IPS-18a (cell line): ENCODE measurements at regions not wholly inside any gene's neighbourhood (a gene's known extent, or its start where the extent isn't known, plus 50 kb on each side); places are given as distances from the start of the nearest gene placed in this dataset.
A peak's percentile ranks its signal among the peaks of the same experiment; 100 is the strongest.

Experiments used
- H3K27ac ChIP-seq: one replicate; pipeline ENCODE4 v1.5.1; 2013; ENCODE audit warnings: low read length
- H3K27me3 ChIP-seq: one replicate; pipeline ENCODE4 v1.6.1; 2013; ENCODE audit warnings: mild to moderate bottlenecking, low read length; ENCODE audit not compliant: control insufficient read depth, insufficient read depth
- H3K36me3 ChIP-seq: one replicate; pipeline ENCODE4 v1.6.1; 2013; ENCODE audit warnings: low read depth, low read length; ENCODE audit not compliant: control insufficient read depth
- H3K4me1 ChIP-seq: one replicate; pipeline ENCODE4 v1.6.1; 2013; ENCODE audit warnings: low read depth, low read length; ENCODE audit not compliant: control insufficient read depth
- H3K4me3 ChIP-seq: one replicate; pipeline ENCODE4 v1.5.1; 2013; ENCODE audit warnings: low read length
- H3K9ac ChIP-seq: one replicate; pipeline ENCODE4 v1.6.1; 2013; ENCODE audit warnings: mild to moderate bottlenecking, low read length, moderate library complexity
- H3K9me3 ChIP-seq: one replicate; pipeline ENCODE4 v1.6.1; 2013; ENCODE audit warnings: low read depth, low read length; ENCODE audit not compliant: control insufficient read depth

GRCh38 chr15:93477721-93478120 lies 388.7 kb upstream of the RGMA start:
- Histone ChIP-seq H3K36me3 (no peaks in the 10 kb centered on the region), H3K27ac (no peak overlapping the region), H3K4me3 (no peak overlapping the region), H3K9me3 (no peaks in the 10 kb centered on the region), H3K27me3 (no peaks in the 10 kb centered on the region), H3K4me1 (peaks cover 27% of the 10 kb centered on the region), H3K9ac (no peak overlapping the region)

DNA sequence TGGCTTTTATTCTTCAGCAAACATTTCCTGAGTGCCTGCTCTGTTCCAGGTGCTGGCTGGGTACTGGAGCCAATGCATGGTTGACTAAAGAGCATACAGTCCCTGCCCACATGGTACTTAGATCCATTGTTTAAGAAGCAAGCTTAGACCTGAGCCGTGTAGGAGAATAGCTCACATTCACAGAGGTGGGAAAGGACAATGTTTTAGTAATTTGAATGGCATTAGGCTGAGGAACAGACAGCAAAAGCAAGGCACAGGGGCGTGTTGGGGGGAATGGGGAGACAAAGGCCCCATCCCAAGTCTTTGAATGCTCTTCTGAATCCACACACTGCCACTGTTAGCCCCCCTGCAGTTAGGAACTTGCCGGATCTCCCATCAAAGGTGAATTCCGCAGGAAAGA lies 388.2 kb upstream of the RGMA start:
- no peak overlapping the region for H3K4me3 ChIP-seq
- H3K27me3 ChIP-seq, result no peaks in the 10 kb centered on the region
- H3K36me3 ChIP-seq, result no peaks in the 10 kb centered on the region
- H3K9ac ChIP-seq, result no peak overlapping the region
- H3K27ac ChIP-seq, result peak overlapping the region; percentile 33
- peaks cover 27% of the 10 kb centered on the region for H3K4me1 ChIP-seq
- H3K9me3 ChIP-seq, result no peaks in the 10 kb centered on the region

GRCh38 chr15:93476491-93477177 lies 387.6 kb upstream of the RGMA start:
- H3K9ac ChIP-seq, result no peak overlapping the region
- peak overlapping the region; percentile 33 for H3K27ac ChIP-seq
- no peaks in the 10 kb centered on the region for H3K36me3 ChIP-seq
- no peaks in the 10 kb centered on the region for H3K27me3 ChIP-seq
- no peaks in the 10 kb centered on the region for H3K9me3 ChIP-seq
- H3K4me3 ChIP-seq, result no peak overlapping the region
- H3K4me1 ChIP-seq, result peaks cover 27% of the 10 kb centered on the region

GRCh38 chr15:93474728-93475127 lies 385.7 kb upstream of the RGMA start:
- peaks cover 29% of the 10 kb centered on the region for H3K4me1 ChIP-seq
- no peak overlapping the region for H3K27ac ChIP-seq
- H3K36me3 ChIP-seq, result no peaks in the 10 kb centered on the region
- H3K9ac ChIP-seq, result no peak overlapping the region
- H3K27me3 ChIP-seq, result no peaks in the 10 kb centered on the region
- H3K4me3 ChIP-seq, result no peak overlapping the region
- no peaks in the 10 kb centered on the region for H3K9me3 ChIP-seq

DNA sequence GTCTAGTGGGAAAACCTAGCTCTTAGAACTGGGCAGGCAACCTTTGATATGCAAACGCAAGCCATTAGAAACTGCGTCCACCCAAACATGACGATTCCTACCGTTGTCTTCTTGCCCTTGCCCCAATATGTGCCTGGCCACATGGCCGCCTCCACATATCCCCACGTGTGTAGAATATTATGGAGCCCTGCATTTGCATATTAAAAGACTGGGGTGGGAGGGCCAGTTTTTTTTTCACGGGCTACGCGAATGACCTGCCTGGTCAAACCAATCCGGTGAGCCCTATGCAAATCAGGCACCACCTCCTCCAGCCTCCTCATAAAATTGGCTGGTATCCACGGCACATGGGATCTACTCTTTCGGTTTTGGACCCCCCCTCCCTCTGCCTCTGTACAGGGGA lies 381.0 kb upstream of the RGMA start:
- no peak overlapping the region for H3K27ac ChIP-seq
- no peaks in the 10 kb centered on the region for H3K36me3 ChIP-seq
- H3K4me1 ChIP-seq, result peaks cover 17% of the 10 kb centered on the region
- H3K4me3 ChIP-seq, result no peak overlapping the region
- no peaks in the 10 kb centered on the region for H3K9me3 ChIP-seq
- H3K9ac ChIP-seq, result no peak overlapping the region
- H3K27me3 ChIP-seq, result no peaks in the 10 kb centered on the region

GRCh38 chr15:93467337-93467736 lies 378.3 kb upstream of the RGMA start:
- no peak overlapping the region for H3K4me3 ChIP-seq
- H3K9me3 ChIP-seq, result no peaks in the 10 kb centered on the region
- H3K36me3 ChIP-seq, result no peaks in the 10 kb centered on the region

DNA sequence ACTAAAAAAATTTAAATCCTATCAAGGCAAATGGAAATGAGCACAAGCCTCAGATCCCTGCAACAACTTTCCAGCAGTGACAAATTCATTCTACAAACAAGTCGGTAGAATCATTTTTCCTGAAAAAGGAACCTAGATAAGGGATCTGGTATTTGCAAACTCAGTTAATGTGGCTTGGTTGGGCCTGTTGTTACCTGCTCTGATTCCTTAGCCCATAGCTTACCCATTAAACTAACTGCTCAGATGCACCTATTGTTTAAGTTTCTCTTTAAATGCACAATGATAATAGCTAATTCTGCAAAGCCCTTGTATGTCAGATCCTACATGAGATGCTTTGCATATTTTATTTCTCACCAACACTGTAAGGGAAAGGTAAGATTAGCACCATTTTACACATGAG lies 377.4 kb upstream of the RGMA start:
- no peaks in the 10 kb centered on the region for H3K36me3 ChIP-seq
- no peaks in the 10 kb centered on the region for H3K27me3 ChIP-seq
- no peaks in the 10 kb centered on the region for H3K9me3 ChIP-seq
- H3K4me3 ChIP-seq, result no peak overlapping the region
- peaks cover 17% of the 10 kb centered on the region for H3K4me1 ChIP-seq
- no peak overlapping the region for H3K9ac ChIP-seq
- H3K27ac ChIP-seq, result no peak overlapping the region

More at GRCh38 chr15:93467337-93467736, 378.3 kb upstream of the RGMA start:
- Histone ChIP-seq H3K27me3 (no peaks in the 10 kb centered on the region), H3K9ac (no peak overlapping the region), H3K27ac (no peak overlapping the region), H3K4me1 (peaks cover 17% of the 10 kb centered on the region)

- Histone ChIP-seq H3K4me3 (no peak overlapping the region), H3K27me3 (no peaks in the 10 kb centered on the region), H3K27ac (no peak overlapping the region), H3K9me3 (no peaks in the 10 kb centered on the region), H3K9ac (no peak overlapping the region), H3K4me1 (peaks cover 11% of the 10 kb centered on the region), H3K36me3 (no peaks in the 10 kb centered on the region)
Measured at GRCh38 chr15:93462690-93463089, 373.7 kb upstream of the RGMA start.

DNA sequence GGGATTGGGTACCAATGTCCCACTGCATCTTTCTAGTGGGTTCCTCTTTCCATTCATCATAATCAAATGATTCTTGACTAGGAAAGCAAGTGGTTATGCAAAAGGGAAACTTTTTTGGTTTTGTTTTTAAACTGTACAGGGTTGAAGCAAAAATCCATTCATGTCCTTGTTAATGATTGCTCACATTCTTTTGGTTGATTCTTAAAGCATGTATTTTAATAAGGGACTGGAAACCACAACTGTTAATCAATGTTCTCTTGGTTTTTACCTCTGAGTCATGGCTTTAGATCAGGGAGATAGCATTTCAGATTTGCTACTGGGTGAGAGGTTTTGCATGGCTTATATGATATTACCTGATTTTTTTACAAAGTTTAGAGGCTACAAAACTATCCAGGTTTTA lies 371.7 kb upstream of the RGMA start:
- H3K27ac ChIP-seq, result no peak overlapping the region
- H3K36me3 ChIP-seq, result no peaks in the 10 kb centered on the region
- H3K27me3 ChIP-seq, result no peaks in the 10 kb centered on the region
- no peak overlapping the region for H3K9ac ChIP-seq
- H3K4me1 ChIP-seq, result peaks cover under 1% of the 10 kb centered on the region
- no peak overlapping the region for H3K4me3 ChIP-seq
- no peaks in the 10 kb centered on the region for H3K9me3 ChIP-seq

DNA sequence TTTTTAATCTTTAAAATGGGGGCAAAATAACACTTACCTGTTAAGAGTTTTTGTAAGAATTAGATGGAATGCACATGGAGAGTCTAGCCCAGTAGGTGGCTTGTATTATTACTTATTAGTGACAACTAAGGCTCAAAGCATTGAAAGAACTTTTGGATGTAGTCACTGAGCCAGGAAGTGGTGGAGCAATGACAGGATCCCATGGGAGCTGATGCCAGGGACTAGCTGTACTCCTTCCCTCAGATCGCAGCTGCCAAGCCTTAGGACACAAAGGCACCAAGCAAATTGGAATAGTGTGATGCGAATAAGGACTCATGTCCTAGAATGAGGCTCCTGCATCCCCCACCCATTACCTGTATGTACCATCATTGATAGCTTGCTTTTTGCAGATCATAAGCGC lies 370.4 kb upstream of the RGMA start:
- Histone ChIP-seq H3K4me1 (no peaks in the 10 kb centered on the region), H3K9ac (no peak overlapping the region), H3K27ac (no peak overlapping the region), H3K36me3 (no peaks in the 10 kb centered on the region), H3K27me3 (no peaks in the 10 kb centered on the region), H3K4me3 (no peak overlapping the region), H3K9me3 (no peaks in the 10 kb centered on the region)

DNA sequence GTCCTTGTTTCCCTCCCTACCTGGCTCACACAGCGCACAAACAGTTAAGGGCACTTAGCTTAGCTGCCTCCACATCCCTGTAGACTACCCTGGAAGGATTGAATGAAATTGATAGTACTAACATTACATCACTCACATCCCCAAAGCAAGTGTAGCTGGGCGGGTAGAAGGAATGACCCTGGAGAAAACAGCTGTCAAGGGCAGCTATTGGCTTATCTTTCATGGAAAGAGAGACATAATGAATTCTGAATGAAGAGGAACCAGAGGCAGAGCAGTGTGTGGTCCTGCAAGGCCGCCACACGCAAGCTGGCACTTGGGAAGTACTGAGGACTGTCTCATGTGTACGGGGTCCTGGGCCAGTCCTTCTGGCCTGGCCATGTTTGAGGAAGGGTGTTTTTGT lies 369.6 kb upstream of the RGMA start:
- H3K4me3 ChIP-seq, result no peak overlapping the region
- H3K4me1 ChIP-seq, result no peaks in the 10 kb centered on the region
- no peak overlapping the region for H3K9ac ChIP-seq
- H3K36me3 ChIP-seq, result no peaks in the 10 kb centered on the region
- no peak overlapping the region for H3K27ac ChIP-seq
- H3K9me3 ChIP-seq, result no peaks in the 10 kb centered on the region
- no peaks in the 10 kb centered on the region for H3K27me3 ChIP-seq

DNA sequence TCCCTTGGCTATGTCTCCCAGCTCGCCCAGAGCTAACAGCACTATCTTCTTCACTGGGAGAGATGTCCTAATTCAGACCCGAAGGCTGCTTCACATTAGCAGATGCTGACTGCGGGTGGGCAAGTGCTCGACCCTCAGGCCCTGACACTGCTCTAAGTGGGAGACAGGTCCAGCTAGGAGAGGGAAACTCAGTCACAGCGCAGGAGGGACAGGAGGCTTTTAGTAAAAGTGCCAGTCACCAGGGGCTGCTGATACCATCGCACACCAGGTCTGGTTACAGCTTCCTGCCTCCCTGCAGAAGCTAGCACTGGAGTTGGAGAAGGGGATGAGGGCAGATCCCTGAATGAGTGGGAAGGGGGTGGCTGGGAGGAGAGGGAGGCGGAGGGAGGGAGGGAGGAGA lies 365.8 kb upstream of the RGMA start:
- Histone ChIP-seq H3K4me3 (no peak overlapping the region), H3K36me3 (no peaks in the 10 kb centered on the region), H3K27me3 (no peaks in the 10 kb centered on the region), H3K27ac (no peak overlapping the region), H3K9ac (no peak overlapping the region), H3K4me1 (peaks cover 11% of the 10 kb centered on the region), H3K9me3 (no peaks in the 10 kb centered on the region)
